ENCODE measurements at regions not wholly inside any gene's neighbourhood (a gene's known extent, or its start where the extent isn't known, plus 50 kb on each side); places are given as distances from the start of the nearest gene placed in this dataset.

DNA sequence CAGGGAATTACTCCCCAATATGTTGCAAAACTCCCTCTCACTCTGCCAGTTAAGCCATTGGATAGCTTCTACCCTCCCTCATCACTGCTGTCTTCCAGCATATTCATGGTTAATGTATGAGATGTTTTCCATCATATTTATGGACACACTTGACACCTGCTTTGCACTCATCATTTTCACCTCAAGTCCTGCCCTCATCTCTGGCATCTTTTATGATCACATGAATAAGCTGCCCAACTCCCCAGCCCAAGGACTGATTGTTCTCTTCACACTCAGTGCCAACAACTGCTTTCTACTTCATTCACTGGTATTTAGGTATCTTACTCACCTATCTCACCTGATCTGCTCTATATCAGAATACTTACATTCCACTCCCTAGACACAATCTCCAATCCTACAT, 131.1 kb upstream of the TTC29 start:
- TF ChIP-seq POLR2A (IDR thresholded peaks at IDR 0.05) = no peak
- TF ChIP-seq, protein P1, sequence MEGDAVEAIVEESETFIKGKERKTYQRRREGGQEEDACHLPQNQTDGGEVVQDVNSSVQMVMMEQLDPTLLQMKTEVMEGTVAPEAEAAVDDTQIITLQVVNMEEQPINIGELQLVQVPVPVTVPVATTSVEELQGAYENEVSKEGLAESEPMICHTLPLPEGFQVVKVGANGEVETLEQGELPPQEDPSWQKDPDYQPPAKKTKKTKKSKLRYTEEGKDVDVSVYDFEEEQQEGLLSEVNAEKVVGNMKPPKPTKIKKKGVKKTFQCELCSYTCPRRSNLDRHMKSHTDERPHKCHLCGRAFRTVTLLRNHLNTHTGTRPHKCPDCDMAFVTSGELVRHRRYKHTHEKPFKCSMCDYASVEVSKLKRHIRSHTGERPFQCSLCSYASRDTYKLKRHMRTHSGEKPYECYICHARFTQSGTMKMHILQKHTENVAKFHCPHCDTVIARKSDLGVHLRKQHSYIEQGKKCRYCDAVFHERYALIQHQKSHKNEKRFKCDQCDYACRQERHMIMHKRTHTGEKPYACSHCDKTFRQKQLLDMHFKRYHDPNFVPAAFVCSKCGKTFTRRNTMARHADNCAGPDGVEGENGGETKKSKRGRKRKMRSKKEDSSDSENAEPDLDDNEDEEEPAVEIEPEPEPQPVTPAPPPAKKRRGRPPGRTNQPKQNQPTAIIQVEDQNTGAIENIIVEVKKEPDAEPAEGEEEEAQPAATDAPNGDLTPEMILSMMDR (IDR thresholded peaks at IDR 0.05) = no peak
